Ishikawa (cell line): ENCODE measurements at regions not wholly inside any gene's neighbourhood (a gene's known extent, or its start where the extent isn't known, plus 50 kb on each side); places are given as distances from the start of the nearest gene placed in this dataset.

ENCODE experiments used
- CEBPB ChIP-seq: IDR thresholded peaks from 2 replicates; pipeline ENCODE4 v1.6.1; 2012
- CREB1 ChIP-seq: IDR thresholded peaks from 2 replicates; pipeline ENCODE4 v1.6.1; 2012; ENCODE audit warnings: low read depth
- EGR1 ChIP-seq: IDR thresholded peaks from 2 replicates; pipeline ENCODE4 v1.6.1; 2012
- EP300 ChIP-seq: IDR thresholded peaks from 2 replicates; pipeline ENCODE4 v1.6.1; 2012; ENCODE audit warnings: borderline replicate concordance
- FOXM1 ChIP-seq: IDR thresholded peaks from 2 replicates; pipeline ENCODE4 v1.6.1; 2012; ENCODE audit warnings: low read depth, borderline replicate concordance
- MAX ChIP-seq: IDR thresholded peaks from 2 replicates; pipeline ENCODE4 v1.6.1; 2012
- NFIC ChIP-seq: IDR thresholded peaks from 2 replicates; pipeline ENCODE4 v1.6.1; 2012
- RAD21 ChIP-seq: IDR thresholded peaks from 2 replicates; pipeline ENCODE4 v1.6.1; 2012; ENCODE audit warnings: low read depth
- REST ChIP-seq: IDR thresholded peaks from 2 replicates; pipeline ENCODE4 v1.6.1; 2012; ENCODE audit warnings: low read depth, mild to moderate bottlenecking
- TAF1 ChIP-seq: IDR thresholded peaks from 2 replicates; pipeline ENCODE4 v1.6.1; 2012; ENCODE audit warnings: low read depth, mild to moderate bottlenecking
- TCF12 ChIP-seq: IDR thresholded peaks from 2 replicates; pipeline ENCODE4 v1.6.1; 2012; ENCODE audit warnings: low read depth
- TEAD4 ChIP-seq: IDR thresholded peaks from 2 replicates; pipeline ENCODE4 v1.6.1; 2012
- YY1 ChIP-seq: IDR thresholded peaks from 2 replicates; pipeline ENCODE4 v1.6.1; 2012; ENCODE audit warnings: low read depth
- ZBTB7A ChIP-seq: IDR thresholded peaks from 2 replicates; pipeline ENCODE4 v1.6.1; 2012; ENCODE audit warnings: low read depth
- TF ChIP-seq, protein P1 (sequence below): IDR thresholded peaks from 2 replicates; pipeline ENCODE4 v1.6.1; 2012

DNA sequence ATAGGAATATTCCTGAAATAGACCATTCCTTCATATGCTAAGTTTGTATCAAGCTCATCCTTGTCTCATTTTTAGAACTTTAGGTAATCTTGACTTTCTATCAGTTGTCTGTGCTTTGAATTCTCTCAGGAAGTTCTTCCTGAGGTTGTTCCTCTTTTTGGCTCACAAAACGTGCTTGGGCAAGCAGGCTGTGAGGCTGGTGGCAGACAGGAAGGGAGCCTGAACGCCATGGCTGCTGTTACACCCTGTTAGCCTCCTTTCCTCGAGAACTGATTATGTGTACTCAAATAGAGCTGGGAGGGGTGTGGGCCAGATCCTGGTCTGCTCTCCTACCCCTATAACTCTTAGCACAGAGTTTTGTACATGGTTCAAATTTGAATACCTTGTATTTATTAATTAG lies 136.4 kb upstream of the CELF4 start:
- TF ChIP-seq TAF1 (no peak), RAD21 (no peak), TEAD4 (no peak), EGR1 (no peak), REST (no peak)

GRCh38 chr18:37698508-37699040 lies 133.0 kb upstream of the CELF4 start:
- TF ChIP-seq RAD21 (no peak), NFIC (no peak), MAX (no peak), EGR1 (no peak), FOXM1 (no peak), CEBPB (no peak), TAF1 (no peak), CREB1 (no peak), TCF12 (no peak)
- TF ChIP-seq, protein P1, sequence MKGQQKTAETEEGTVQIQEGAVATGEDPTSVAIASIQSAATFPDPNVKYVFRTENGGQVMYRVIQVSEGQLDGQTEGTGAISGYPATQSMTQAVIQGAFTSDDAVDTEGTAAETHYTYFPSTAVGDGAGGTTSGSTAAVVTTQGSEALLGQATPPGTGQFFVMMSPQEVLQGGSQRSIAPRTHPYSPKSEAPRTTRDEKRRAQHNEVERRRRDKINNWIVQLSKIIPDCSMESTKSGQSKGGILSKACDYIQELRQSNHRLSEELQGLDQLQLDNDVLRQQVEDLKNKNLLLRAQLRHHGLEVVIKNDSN, result no peak

DNA sequence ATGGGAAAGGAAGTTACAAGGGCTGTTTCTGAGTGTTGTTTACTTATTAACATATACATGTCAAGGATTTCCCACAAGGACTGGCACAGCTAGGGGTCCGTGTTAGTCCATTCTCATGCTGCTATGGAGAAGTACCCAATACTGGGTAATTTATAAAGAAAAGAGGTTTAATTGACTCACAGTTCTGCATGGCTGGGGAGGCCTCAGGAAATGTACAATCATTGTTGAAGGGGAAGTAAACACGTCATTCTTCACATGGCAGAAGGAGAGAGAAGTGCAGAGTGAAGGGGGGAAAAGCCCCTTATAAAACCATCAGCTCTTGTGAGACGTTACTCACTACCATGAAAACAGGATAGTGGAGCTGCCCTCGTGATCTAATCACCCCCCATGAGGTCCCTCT lies 128.9 kb upstream of the CELF4 start:
- TF ChIP-seq FOXM1 (no peak), MAX (no peak), TAF1 (no peak), TEAD4 (no peak), EP300 (no peak), YY1 (no peak), ZBTB7A (no peak), CEBPB (no peak), CREB1 (no peak), TCF12 (no peak), EGR1 (no peak), RAD21 (no peak), NFIC (no peak), REST (no peak)
- TF ChIP-seq, protein P1, result no peak

DNA sequence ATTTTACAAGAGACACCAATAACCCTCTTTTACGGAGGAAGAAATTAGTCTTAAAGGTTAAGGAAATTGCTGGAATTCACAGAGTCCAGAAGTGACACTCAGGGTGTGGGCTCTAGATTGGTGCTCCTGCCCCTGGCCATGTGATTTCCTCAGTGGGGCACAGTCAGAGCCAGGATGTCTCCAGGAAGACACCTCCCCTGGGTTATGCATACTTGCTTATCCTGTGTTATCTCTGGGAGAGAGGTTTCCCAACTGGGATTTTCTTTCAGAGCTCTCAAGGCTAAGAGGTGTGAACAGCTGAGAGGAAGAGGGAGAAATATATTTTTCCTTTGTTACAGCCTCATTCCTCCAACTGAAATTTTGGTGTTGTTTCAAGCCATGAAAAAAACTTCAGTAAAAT lies 125.6 kb upstream of the CELF4 start:
- no peak for TF ChIP-seq CREB1
- no peak for TF ChIP-seq EGR1
- no peak for TF ChIP-seq RAD21
- TF ChIP-seq FOXM1, result no peak
- no peak for TF ChIP-seq TEAD4
- no peak for TF ChIP-seq REST
- TF ChIP-seq TAF1, result no peak
- no peak for TF ChIP-seq CEBPB
- no peak for TF ChIP-seq EP300
- no peak for TF ChIP-seq ZBTB7A
- TF ChIP-seq, protein P1, result no peak
